SKM-1 treated with dmso at 0.1 percent for 144 hours (cell line): ENCODE measurements at regions not wholly inside any gene's neighbourhood (a gene's known extent, or its start where the extent isn't known, plus 50 kb on each side); places are given as distances from the start of the nearest gene placed in this dataset.

Source experiments
- DNase-seq: peaks from one replicate; lab custom pipeline; 2025; ENCODE audit not compliant: unreplicated experiment; lab: John Stamatoyannopoulos, UW

DNA sequence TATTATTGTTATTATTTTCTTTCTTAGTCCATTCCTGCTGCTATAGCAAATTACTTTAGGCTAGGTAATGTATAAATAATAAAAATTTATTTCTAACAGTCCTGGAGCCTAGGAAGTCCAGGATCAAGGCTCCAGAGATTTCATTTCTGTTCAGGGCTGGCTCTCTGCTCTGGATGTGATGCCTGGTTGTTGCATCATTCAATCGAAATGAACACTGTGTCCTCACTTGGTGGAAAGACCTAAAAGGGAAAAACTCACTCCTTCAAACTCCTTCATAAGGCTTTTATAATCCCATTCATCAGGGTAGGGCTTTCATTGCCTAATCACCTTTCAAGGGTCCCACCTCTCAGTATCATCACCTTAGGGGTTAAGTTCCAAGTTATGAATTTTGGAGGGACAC is 395.0 kb downstream of the EFNB2 start:
- DNase-seq = no peak

DNA sequence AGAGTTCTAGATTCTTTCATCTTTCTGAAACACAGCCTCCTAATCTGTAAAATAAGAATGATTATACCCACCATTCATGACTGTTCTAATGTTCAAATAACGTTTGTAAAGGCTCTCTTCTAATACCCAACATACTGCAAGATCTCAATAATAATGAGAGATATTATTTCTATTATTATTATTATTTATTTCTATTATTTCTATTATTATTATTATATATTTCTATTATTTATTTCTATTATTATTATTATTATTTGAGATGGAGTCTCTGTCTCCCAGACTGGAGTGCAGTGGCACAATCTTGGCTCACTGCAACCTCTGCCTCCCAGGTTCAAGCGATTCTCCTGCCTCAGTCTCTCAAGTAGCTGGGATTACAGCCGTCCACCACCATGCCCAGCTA is 395.5 kb downstream of the EFNB2 start:
- DNase-seq = no peak

DNA sequence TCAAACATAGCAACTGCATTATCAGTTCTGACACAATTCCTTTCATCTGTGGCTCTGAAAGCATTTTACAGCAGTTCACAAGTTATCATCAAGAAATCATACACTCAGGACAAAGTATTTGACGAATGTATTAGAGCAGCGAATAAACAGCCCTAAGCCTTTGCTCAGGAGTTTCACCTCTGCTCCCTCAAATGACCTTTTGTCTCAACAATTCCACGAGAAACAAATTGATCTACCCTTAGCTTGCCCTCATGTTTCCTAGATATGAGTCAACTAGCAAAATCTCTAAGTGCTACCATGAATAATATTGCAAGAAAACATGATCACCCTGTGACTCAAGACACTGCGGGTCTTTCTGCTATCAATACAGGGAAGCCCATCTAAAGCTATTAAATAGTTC is 396.1 kb downstream of the EFNB2 start:
- no peak for DNase-seq

DNA sequence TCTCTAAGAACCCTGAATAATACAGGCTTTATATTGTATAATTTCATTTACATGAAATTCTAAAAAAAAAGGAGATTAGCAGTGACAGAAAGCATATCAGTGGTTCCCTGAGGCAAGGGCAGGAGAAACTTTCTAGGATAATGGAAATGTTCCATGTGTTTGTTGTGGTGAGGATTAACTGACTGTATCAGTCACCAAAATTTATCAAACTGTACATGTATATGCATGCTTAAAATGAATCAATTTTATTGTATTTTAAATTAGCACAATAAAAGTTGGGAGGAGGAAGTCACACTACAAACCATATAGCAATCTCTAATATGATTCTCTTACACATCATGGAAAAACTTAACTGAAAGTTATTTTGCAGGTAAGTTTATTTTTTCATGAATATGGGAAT is 396.8 kb downstream of the EFNB2 start:
- DNase-seq = no peak

DNA sequence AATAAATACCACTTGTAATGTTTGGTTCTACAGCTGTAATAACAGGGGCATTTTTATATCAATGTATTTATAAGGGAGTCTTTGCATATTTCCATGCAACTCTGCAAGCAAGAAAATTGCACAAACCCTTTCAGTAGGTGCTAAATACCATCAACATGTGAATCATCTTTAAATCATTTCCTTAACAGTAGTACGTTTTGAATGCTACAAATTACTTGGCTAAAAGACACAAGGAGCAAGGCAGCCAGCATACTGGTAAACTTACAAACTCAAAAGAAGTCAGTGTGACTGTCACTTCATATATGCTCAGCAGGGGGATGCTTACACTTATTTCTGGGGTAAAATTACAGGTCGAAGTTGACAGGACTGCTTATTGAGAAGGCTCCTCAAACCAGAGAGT is 402.4 kb downstream of the EFNB2 start:
- no peak for DNase-seq

DNA sequence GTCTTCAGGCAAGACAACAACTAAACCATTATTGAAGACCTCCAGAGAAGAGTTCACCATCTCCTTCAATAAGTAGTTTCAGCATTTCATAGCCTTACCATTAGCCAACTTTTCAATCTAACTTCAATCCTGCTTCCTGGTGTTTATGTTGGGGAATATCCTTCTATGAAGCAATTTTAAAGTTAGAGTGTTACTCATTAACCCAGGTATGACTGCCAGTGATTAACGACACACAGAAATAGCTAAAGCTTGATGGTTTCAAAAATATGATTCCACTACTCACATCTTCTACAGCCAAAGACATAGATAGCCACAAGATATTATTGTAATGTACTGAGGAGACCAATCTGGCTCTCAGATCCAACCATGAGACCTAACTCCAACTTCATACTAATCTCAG is 403.2 kb downstream of the EFNB2 start:
- no peak for DNase-seq

DNA sequence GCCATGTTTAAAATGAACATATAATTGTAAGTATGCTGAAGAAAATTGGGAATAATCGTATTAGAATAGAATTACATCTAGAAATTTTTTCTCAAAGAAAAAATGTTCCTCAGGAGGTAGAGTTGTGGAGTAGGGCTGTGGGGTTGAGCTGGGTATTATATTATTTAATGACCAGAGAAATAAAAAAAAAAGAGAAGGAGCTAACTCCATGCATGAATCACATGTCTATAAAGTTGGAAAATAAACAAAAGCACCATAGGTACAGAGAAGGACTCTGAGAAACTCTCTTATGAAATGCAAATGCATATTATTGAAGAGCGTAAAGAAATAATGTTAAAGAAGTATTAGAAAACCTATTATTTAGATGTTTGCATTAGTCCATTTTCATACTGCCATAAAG is 405.5 kb downstream of the EFNB2 start:
- no peak for DNase-seq

DNA sequence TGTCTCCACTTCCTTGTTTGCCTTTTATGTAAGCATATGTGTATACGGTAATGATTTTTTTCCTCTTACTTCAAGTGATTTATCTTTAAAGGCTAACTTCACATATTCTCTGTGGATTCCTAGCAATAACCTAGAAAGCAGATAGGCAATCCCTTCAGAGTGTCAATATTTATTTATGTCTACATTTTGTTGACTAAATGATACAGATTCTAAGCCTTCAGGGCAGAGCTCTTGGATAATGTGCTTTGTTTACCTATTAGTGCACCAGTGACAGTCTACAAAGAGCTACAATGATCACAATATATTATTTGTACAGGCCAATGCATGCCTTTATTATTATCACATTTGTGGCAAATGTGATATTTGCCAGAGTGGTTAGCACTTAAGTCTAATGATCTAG is 406.2 kb downstream of the EFNB2 start:
- no peak for DNase-seq

DNA sequence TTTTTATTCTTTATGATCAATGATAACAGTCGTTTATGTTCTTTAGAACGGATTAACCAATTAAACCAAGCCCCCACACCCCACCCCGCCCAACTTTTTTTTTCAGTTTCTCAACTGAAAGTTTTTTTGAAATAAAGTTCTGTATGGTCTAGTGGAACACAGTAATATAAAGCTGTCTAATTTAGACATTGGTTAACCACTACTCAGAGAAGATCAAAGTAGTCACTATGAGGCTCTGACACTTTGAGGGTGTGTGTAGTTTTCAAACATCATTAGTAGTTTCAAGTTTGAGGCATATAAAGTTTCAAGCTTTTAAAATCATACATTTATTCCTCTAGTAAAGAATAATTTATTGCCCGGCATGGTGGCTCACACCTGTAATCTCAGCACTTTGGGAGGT is 413.2 kb downstream of the EFNB2 start:
- no peak for DNase-seq

DNA sequence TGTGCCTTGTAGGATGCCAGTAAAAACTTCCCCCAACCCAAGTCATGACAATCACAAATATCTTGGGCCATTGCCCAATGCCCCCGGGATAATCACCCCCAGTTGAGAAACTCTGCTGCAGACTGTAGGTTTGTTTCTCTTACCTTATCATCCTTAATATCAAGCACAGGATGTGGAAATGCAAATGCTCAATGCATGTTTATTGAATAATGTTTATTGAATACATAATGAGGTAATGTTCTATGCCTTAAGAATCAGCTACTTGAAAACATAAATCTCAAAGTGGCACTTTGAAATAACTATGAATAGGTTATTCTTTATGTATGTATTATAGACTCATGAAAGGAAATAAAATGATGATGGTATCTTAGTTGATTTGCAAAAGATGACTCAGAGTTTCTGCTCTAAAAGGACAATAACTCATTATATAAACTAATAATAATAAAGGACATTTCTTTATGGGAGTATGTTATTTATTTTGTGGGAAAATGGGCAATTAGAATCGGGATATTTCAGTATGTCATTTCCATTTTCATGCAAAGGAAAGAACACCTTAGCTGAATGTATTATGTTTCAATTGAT is 414.2 kb downstream of the EFNB2 start:
- DNase-seq = no peak

DNA sequence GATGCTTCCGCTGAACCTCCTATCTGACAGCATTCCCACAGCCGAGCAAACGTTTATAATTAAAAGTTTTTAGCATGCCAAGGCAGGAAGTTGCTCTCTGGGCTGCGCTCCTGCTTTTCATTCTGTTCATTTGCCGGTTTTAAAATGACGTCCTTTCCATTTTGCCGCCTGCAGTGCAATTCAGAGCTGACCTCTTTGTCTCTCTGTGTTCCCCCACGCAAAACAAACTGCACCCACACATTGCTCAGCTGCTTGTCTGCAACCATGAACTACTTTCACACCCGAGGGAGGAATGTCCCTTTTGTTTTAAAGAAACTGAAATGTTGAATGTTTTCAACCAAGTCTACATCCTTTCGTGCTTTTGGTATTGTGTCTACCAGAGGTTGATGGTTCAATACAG is 416.5 kb downstream of the EFNB2 start:
- DNase-seq = no peak

DNA sequence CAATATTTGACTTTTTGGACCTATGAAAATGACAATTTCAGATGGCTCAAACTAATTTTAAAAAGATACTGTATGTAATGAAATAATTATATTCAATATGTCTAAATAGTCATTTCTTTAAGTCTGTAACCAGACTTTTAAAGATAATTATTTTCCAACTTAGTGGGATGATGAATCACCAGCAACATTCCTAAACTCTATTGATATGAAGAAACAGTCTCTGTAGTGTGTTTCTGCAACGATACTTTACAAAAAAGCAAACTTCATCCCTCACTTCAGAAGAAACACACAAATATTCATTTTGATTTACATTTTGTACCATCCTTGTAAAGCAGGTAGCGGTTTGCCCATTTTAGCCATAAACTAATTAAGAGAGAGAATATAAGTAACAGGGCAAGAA is 417.4 kb downstream of the EFNB2 start:
- DNase-seq = no peak

DNA sequence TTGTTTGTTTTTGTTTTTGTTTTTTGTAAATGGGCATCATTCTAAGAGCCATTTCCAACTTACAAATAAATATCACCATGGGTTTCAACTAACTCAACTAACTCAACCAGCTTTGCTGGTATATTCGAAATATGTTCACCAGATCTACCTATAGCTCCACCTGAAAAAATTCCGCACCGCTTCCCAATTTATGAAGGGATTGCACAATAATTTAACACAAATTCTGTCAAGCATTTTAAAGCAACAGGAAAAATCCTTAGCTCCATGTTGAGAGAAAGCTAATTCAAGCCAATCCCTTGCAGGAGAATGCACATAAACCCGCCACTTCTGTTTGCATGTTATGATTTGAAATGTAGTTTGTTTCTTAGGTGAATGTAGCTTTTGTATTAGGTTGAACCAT is 417.8 kb downstream of the EFNB2 start:
- no peak for DNase-seq

DNA sequence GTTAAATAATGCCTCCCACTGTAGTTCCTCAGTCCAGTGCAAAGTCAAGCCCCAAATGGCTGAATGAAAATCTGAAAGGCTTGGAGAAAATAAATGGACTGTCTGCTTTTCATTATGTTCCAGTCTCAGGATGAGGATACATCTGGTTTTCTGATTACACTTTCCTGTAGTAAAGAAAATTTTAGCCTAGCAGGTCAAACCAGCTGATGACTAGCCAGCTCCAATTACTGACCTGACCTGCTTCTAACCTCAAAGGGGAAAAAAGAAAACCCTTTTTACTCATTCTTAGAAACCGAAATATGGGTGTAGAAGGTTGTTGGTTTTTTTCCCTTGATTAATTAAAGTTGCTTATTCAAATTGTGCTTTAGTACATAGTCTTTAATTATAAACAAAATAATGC is 418.4 kb downstream of the EFNB2 start:
- DNase-seq = no peak

DNA sequence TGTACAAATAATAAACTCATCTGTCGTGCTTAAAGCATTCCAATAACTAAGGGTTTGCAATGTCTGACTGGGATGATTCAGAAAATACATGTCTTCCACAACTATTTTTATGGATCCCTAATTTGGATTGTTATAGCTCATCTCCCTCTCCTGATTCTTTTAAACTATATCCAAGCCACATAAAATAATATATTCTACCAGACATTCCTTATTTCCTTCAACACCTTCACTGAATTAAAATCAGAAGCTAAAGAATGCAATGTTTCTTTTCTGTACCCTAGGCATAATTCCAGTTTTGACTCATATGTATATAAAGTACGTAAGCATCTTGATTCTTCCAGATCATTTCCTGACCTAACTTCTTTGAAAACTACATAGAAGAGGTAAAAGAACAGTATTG is 420.4 kb downstream of the EFNB2 start:
- no peak for DNase-seq

DNA sequence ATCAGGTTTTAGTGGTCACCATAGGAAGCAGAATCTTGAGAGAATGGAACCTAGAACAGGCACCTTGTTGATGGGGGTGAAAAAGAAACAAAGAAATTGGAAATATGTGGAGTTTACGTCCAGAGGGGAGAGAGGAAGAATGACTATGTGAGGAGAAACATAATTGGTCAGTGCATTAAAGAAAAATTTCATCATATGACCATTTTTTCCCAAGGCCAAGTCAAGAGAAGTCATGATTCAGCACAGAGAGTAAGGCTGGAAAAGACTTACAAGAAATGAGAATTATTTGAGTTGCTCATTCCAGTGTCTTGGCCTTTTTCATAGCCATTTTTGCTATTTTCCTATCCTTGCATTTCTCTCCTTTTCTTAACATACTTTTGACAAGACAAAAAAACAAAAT is 421.7 kb downstream of the EFNB2 start:
- no peak for DNase-seq

DNA sequence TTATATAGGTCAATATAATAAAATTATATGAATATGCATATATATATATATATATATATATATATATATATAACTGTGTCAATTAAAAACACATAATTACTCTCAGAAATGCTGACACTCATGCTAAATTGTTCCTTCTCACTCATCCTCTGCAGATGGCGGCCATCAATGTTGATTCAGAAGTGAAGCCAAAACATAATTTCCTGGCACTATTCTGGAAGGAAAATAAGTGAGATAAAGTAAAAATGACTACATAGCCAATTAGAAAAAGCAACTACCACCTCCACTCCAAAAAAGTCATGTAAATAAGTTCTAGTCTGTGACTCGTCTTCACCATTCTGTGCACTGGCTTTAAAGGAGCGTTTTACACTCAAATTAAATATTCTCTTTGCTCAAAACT is 423.3 kb downstream of the EFNB2 start:
- DNase-seq = no peak

DNA sequence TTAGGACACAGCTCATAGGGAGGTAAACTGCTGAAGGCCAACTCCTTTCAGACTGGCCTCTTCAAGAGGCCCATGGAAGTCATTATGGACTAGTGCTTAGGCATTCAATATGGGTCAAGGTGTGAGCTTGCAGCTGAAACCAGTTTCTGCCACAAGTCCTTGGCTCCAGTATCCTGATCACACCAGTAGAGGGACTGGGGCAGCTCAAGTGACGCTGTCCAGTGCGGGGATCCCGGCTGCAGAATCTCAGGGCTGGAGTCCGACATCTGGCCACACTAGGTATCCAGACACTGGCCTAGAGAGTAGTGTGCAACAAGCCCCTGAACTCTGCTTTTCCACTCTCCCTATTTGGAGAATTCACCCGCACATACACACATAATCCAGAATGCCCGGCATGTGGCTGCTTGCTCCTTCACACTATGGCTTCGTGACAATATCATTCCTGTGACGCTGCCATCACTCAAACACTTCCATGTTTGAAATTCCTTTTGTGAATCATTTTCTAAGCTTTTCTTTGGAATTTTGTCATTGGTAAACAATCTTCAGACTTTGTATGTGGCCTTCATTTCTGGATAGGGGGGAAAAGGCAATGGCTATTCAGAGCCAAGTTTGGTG is 425.1 kb downstream of the EFNB2 start:
- DNase-seq = no peak

DNA sequence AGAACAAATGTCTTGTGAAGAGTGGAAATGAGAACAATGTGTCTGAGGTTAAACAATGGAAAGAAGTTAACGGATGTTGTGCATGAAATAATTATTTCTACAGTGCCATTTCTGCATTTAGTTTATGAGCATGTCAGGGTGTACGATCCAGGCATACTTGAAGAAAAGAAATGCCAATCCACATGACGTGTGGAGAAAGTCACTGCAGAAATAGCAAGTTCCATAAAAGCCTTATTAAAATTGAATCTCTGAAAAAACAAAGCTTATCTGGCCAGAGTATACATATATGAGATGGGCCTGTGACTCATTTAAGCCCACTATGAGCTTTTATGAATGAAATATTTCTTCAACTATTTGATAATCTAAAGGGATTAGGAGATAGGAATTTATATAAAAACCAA is 426.1 kb downstream of the EFNB2 start:
- no peak for DNase-seq

DNA sequence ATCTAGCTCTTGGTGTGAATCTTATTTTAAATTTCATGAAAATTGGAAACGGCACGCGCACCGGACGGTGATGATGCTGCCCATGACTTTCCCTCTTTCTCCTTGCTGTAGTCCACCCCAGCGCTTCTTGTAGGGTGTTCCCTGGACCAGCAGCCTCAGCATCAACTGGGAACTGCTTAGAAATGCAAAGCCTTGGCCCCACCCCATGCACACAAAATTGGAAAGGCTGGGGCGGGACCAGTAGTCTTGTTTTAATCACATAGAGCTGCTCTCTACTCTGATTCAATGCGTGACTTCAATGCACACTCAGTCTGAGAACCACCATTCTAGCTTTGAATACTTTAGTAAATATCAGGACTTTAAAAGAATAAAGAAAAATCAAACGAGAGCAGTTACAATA is 427.1 kb downstream of the EFNB2 start:
- DNase-seq = no peak

DNA sequence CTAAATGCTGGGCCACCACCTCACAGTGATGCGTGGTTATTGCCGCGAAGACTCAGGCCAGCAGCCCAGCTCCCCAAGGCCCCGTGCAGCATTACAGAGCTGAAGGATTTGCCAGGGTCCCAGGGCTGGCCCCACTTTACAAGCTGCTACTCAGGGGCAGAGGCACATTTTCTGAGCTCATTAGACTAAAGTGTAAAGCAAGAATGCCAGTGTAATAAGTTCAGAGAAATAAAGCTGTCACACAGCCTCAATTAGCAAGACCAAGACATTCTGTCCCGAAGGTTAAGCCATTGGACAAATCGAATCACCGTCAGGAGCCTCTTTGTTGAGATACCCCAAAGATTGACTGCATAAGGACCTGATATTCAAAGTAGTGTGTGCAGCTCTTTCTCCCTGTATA is 428.4 kb downstream of the EFNB2 start:
- no peak for DNase-seq

DNA sequence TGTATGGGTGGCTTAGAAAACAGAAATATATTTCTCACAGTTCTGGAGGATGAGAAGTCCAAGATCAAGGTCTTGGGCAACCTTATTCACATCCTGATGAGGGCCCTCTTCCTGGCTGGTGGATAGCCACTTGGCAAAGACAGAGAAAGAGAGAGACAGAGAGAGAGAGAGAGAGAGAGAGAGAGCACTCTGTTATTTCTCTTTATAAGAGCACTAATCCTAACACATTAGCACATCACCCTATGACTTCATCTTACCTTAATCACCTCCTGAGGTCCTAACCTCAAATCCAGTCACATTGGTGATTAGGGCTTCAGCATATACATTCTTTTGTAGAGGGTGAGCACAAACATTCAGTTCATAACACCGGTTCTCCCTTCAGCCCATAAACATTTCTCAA is 430.3 kb downstream of the EFNB2 start:
- no peak for DNase-seq

DNA sequence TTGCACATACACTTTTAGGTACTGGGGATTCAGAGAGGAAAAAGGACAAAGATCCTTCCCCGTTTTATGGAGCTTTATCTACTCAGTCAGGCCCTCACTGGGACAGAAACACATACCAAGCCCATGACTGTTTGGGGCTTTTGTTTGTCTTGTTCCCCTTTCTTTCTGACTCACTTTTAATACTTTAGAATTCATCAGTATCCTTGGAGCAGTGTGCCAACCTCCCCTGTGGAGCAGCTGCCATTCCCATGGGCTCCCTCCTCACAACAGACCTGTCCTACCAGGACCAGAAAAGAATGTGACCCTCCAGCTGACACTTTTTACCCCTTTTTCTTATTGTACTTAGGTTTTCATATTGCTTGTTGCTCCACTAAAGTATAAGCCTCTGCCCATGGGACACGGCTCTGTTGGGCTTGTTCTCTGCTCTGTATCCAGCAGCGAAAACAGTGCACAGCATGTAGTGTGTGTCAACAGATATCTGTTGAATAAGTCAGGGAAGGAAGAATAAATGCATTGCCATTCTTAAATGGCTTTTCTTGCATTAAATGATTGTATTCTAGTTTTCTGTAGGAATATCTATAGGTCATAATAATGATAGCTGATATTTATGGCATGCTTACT is 431.1 kb downstream of the EFNB2 start:
- DNase-seq = no peak
